Activated CD4-positive, CD25-positive, alpha-beta regulatory T cell treated with anti-CD3 and anti-CD28 coated beads, Interleukin-2, amount 50 U/mL, for 24 hours (primary cell): ENCODE measurements at regions not wholly inside any gene's neighbourhood (a gene's known extent, or its start where the extent isn't known, plus 50 kb on each side); places are given as distances from the start of the nearest gene placed in this dataset.
"Not testable (repeated sequence)": the region's sequence is repeated elsewhere in the genome, so short reads cannot be mapped to it uniquely, and the experiment has no call there.

Experiments used
- ATAC-seq, 2 donors: fragments of 150-1000 bp; cut with Tn5 transposase; one replicate each; pipeline ENCODE4 v1.10.0; 2021; ENCODE audit warnings: mild to moderate bottlenecking in 1 of 2, moderate library complexity in 1 of 2

DNA sequence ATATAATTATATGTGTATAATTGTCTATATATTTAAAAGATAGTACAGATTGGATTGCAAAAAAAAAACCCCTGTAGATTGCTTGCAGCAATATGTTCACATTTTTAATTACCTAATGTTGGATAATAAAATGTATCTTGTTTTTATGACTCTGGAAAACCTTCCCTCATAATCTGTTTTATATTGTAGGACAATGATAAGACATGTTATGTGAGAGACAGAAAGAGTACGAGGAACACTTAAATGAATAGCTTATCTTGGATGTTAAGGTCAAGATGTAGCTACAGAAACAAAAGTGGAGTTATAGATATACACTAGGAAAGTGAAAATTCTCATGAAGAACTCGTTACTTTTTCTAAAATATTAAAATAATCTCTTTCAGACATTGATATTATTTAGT, 691.6 kb upstream of the IMPG1 start:
- no peak for ATAC-seq

- no peak for ATAC-seq
Measured at GRCh38 chr6:76752841-76753240, 680.4 kb upstream of the IMPG1 start.

GRCh38 chr6:76745388-76745787, 672.9 kb upstream of the IMPG1 start:
- ATAC-seq = not testable (repeated sequence)

GRCh38 chr6:76744151-76744720, 671.8 kb upstream of the IMPG1 start:
- not testable (repeated sequence) for ATAC-seq

DNA sequence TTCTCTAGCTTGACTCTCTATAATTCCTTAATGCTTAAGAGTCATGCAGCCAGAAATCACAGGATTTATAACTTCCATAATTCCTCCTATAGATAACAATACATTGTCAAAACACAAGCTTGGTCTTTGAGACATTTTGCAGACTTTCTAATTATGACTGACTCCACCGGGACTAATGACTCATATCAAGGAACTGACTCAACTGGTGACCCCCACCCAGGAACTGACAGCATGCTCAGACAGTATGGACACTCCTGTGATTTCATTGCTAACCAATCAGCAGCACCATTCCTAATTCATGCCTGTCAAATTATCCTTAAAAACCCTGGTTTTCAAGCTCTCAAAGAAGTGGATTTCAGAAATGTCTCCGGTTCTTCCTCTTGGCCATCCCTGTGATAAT, 670.5 kb upstream of the IMPG1 start:
- no peak for ATAC-seq

DNA sequence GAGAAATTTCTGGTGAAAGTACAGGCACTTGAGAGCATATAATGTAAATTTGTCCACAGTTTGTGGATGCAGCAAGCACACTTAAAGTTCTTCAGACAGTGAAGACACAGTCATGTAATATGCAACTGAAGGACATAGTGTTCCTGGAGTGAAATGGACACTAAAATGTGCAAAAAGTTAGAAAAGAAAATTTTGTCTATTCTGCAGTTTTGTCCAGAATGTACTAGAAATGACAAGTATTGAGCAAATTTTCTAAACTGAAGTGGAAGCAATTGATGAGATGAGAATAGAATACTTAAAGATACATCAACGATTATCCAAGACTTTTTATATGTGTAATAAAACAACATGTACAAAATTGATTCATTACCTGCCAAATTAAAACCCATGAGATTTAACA, 647.0 kb upstream of the IMPG1 start:
- ATAC-seq = no peak

DNA sequence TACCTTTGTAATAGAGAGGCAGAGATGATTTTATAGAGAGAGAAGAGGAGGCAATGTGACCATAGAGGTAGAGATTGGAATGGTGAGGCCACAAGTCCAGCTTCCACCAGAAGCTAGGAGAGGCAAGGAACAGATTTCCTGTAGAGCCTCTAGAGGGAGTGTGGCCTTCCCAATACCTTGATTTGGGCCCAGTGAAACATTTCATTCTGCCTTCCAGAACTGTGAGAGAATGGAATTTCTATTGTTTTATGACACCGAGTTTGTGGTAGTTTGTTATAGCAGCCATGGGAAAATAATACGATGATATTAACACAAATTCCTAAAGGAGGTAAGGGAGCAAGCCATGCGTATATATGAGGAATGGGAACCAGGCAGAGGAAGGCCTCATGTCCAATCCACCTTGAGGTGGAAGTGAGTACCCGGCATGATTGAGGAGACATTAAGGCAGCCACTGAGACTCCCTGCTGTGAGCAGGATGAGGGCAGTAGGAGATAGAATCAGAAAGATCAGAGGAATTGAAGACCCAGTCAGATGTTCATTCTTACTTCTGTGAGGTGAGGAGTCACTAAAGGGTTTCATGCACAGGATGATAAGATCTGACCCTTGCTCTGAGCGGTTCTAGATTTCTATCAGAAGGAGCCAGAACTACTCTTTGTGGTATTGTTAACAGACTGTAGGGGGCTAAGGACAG, 636.3 kb upstream of the IMPG1 start:
- no peak for ATAC-seq

- no peak for ATAC-seq
Measured at GRCh38 chr6:76707630-76708029, 635.2 kb upstream of the IMPG1 start.

DNA sequence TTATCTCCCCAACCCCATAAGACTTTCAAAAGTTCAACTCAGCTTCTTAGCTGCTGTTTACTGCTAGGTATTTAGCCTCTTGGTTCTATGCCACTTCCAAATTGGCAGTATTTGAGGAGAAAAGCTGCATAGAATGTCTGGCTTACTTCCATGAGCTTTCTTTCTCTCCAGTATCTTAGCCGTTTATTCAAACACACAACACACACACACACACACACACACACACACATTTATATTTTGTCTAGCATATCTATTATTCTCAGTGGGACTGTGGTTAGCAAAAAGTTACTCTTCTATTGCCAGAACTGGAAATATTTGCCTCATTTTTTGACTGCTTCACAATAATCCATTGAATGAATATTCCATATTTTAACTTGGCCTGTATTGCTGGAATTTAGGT, 634.2 kb upstream of the IMPG1 start:
- no peak for ATAC-seq

GRCh38 chr6:76706086-76706485, 633.6 kb upstream of the IMPG1 start:
- no peak for ATAC-seq

- ATAC-seq = no peak
Measured at GRCh38 chr6:76703786-76704185, 631.3 kb upstream of the IMPG1 start.

DNA sequence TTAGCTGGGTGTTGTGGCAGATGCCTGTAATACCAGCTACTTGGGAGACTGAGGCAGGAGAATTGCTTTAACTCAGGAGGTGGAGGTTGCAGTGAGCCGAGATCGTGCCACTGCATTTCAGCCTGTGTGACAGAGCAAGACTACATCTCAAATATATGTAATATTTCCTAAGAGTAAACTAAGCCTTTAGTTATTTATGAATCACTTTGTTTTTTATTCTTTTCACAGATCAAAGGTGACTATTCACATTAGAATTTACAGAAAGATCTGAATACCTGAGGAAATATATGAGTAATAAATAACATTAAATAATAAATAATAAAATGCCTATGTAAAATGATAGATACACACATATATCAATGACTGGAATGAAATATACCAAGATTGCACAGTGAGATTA, 630.8 kb upstream of the IMPG1 start:
- no peak for ATAC-seq

GRCh38 chr6:76702187-76702586, 629.7 kb upstream of the IMPG1 start:
- ATAC-seq = no peak

GRCh38 chr6:76701610-76702009, 629.1 kb upstream of the IMPG1 start:
- ATAC-seq = no peak

- no peak for ATAC-seq
Measured at GRCh38 chr6:76697585-76697984, 625.1 kb upstream of the IMPG1 start.

- ATAC-seq = no peak
Measured at GRCh38 chr6:76694795-76695194, 622.3 kb upstream of the IMPG1 start.

GRCh38 chr6:76684875-76685274, 612.4 kb upstream of the IMPG1 start:
- no peak for ATAC-seq

DNA sequence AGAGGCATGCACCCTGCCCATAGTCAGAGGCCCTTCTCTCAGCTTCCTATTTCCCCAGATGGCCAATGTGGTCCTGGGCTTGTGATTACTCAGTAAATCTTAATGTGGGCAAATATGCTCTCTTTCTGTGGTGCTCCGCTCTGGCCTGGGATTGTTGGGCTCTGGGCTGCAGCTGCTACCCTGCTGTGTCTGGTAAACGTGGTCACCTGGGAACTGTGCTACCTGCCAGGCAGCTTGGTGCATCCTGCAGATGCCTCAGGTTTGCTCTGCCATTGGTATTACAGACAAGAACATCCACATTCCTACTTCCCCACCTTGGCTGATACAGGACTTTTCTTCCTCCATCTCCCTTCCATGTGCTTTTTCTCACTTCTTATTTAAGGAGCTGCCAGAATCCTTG, 611.5 kb upstream of the IMPG1 start:
- no peak for ATAC-seq

GRCh38 chr6:76682842-76683241, 610.4 kb upstream of the IMPG1 start:
- ATAC-seq = no peak

GRCh38 chr6:76681781-76682180, 609.3 kb upstream of the IMPG1 start:
- ATAC-seq = no peak

DNA sequence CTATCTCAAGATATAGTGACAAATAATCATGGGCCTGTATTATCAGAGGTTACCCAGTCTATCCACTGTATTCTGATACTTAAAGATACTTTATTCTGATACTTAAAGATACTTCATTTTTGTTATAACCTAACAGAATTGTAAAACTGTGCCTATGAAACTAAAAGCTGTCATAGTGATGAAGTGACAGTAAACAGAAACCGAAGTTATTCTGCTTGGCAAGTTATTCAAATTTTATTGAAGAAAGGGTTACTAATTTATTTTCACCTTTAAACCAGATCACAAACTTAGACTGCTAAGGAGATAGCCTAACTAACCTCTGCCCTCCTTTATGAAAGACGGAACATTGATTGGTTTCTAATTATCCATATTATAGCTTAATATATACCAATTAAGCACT, 604.6 kb upstream of the IMPG1 start:
- no peak for ATAC-seq

DNA sequence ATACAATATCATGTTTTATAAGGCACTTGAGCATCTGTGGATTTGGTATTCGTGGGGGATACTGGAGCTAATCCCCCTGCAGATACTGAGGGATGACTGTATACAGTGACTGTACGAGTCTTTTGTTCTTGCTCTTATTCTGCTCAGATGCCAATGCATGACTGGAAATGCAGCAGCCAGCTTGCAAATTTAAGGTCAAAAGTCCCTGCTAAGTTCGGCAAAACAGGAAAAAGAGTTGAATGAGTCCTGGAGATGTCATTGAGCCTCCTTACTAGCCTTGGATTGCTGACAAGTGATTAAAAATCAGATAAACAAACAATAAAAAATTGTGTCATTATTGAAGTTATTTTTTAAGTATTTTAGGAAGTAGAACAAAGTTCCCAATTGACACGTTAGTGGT, 599.3 kb upstream of the IMPG1 start:
- ATAC-seq = no peak

- no peak for ATAC-seq
Measured at GRCh38 chr6:76644231-76644630, 571.8 kb upstream of the IMPG1 start.

- no peak for ATAC-seq
Measured at GRCh38 chr6:76639941-76640340, 567.5 kb upstream of the IMPG1 start.

- ATAC-seq = no peak
Measured at GRCh38 chr6:76634695-76635094, 562.2 kb upstream of the IMPG1 start.
